ENCODE measurements at regions not wholly inside any gene's neighbourhood (a gene's known extent, or its start where the extent isn't known, plus 50 kb on each side); places are given as distances from the start of the nearest gene placed in this dataset.

DNA sequence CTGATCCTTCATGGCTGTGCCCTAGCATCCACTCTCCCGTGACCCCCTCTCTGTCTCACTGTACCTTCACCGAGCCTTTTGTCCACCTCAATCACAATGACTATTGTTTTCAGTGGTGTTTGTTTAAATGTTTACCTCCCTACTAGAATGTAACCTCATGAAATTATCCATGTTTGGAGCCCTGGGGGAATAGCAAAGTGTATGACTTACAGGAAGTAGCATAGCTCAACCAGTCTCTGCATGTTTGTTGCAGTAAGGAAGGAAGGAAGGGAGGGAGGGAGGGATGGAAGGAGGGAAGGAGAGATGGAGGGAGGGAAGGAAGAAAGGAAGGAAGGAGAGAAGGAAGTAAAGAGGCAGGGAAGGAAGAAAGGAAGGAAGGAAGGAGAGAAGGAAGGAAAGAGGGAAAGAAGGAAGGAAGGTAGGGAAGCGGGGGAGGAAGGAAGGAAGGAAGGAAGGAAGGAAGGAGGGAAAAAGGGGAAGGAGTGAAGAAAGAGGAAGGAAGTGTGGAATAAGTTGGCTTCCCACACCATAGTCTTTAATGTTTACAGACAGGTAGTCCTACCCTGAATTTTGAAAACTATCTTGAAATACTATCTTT is 421.4 kb downstream of the COG6 start:
- TF ChIP-seq, protein P1, sequence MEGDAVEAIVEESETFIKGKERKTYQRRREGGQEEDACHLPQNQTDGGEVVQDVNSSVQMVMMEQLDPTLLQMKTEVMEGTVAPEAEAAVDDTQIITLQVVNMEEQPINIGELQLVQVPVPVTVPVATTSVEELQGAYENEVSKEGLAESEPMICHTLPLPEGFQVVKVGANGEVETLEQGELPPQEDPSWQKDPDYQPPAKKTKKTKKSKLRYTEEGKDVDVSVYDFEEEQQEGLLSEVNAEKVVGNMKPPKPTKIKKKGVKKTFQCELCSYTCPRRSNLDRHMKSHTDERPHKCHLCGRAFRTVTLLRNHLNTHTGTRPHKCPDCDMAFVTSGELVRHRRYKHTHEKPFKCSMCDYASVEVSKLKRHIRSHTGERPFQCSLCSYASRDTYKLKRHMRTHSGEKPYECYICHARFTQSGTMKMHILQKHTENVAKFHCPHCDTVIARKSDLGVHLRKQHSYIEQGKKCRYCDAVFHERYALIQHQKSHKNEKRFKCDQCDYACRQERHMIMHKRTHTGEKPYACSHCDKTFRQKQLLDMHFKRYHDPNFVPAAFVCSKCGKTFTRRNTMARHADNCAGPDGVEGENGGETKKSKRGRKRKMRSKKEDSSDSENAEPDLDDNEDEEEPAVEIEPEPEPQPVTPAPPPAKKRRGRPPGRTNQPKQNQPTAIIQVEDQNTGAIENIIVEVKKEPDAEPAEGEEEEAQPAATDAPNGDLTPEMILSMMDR (IDR thresholded peaks at IDR 0.05), result no peak

DNA sequence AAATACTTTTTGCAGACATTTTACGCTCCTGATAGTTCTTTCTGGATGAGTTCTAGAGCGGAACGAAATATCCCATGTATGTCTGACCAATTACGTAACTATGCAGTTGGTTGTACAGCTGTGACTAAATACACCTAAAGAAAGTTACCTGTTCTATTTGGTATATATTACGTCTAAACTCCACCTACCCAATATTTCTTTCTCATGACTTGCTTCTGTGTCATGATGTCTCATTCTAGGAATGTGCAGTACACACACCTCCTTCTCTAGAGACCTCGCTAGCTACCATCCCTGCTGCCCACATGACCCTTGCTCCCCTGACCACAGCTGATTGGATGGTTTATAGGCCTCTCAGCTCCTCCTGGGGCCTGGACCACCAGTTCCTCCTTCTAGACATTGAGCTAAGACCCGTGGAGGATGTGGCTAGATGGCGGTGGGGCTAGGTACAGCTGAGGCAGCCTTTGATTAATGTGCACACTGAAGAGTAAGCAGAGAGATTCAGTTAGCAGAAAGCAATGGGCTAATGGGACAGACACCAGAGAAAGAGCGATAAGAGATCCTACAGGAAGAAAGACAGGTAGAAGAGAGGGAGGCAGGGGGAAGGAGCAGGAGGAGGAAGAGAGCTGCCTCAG is 422.1 kb downstream of the COG6 start:
- TF ChIP-seq, protein P1 (IDR thresholded peaks at IDR 0.05), result no peak

DNA sequence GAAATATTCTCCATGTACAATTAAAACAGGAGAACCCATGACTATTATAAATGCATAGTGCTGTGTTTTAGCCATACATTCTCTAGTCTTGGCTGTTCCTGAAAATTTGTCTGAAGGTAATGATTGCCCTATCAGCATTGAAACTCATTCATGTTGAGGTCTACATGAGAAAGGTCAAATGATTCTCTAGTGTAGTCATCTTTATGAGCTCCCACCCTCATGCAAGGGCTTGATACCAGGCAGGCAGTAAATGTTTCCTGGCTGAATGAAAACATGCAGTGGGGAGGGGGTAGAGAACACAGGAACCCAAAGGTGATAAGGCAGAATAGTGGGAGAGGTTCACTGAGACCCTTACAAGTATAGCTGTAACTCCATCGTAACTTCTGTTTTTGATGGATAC is 424.3 kb downstream of the COG6 start:
- TF ChIP-seq, protein P1 (IDR thresholded peaks at IDR 0.05), result no peak

DNA sequence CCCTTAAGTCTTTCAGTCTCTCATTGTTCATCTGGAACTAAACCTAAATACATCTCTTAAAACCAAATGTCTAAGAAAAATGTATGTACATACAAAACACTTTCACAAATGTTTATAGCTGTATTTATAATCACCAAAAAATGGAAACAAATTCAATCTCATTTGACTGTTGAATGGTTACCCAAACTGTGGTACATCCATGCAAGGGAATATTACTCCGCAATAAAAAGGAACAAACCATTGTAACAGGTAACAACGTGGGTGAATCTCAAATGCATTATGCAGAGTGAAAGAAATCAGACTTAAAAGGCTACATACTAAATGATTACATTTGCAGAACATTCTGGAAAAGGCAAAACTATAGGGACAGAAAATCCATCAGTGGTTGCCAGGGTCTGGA is 425.2 kb downstream of the COG6 start:
- TF ChIP-seq, protein P1 (IDR thresholded peaks at IDR 0.05), result no peak

DNA sequence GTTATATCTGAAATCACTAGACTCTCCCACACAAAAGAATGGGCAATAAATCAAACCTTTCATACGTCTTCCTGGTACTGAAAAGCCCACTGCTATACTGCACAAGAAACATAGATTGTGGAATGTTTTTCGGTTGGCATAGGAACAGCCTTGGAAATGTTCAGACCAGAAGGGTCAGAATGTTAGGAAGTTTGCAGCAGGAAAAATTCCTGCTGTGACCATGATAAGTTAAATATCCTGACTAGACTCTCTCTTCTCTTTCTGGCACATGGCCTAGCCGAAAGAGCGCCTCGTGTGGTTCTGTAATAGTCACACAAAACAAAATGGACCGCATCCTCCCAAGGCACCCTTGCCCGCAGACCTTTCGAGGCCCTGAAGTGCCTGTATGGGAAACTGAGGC is 427.2 kb downstream of the COG6 start:
- TF ChIP-seq, protein P1 (IDR thresholded peaks at IDR 0.05), result no peak

DNA sequence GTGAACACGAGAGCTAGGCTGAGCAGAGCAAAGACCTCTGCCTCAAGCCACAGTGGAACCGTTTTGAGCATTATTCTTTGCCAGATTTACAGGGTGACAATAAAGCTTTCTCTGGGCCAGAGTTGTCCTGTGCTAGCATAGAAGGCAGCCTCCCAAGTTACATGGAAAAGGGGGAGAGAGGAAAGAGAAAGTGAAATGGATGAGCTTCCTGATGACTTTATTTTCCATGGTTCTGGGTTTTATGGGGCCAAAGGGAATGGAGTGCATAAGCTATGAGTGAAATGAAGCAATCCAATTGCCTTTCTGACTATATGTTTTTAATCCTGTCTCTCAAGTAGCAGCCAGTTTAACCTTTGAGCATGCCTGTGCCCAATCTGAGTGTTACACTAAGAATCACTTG is 428.4 kb downstream of the COG6 start:
- TF ChIP-seq, protein P1 (IDR thresholded peaks at IDR 0.05), result no peak

DNA sequence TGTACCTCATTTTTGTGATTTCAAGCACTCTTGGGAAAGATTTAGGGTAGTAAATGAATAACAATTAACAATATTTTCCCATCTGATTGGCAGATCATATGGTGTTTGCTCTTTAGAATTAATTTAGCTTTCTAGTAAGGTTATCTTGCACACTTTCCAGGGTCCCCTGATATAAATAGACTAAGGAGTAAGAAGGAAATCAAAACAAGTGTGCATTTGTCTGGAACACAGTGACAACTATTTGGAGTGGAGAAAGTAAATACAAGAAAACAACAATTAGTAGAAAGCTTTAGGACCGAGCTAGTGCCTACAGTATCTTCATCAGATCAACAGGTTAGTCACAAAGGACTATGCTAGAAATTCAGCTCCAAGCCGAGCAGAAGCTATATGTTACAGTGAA is 429.5 kb downstream of the COG6 start:
- TF ChIP-seq, protein P1 (IDR thresholded peaks at IDR 0.05), result no peak
